Keratinocyte (primary cell): ENCODE measurements at regions not wholly inside any gene's neighbourhood (a gene's known extent, or its start where the extent isn't known, plus 50 kb on each side); places are given as distances from the start of the nearest gene placed in this dataset.

Experiments used
- EZH2 ChIP-seq: IDR thresholded peaks from one replicate; pipeline ENCODE4 v1.6.1; 2012; ENCODE audit warnings: inconsistent platforms, mild to moderate bottlenecking, low read length, moderate library complexity
- TF ChIP-seq, protein P1 (sequence below), 3 experiments: IDR thresholded peaks in 1 of 3; conservative IDR thresholded peaks in 1 of 3; optimal IDR thresholded peaks in 1 of 3; 2 replicates in 2 of 3; 3 replicates in 1 of 3; pipeline versions ENCODE3 to v1.5.1; 2011; ENCODE audit warnings: low read length in 3 of 3, mild to moderate bottlenecking in 3 of 3, moderate library complexity in 2 of 3, control low read depth in 1 of 3, inconsistent platforms in 1 of 3; ENCODE audit not compliant: insufficient read depth in 2 of 3; ENCODE audit errors: extremely low read depth in 1 of 3

GRCh38 chr11:82305123-82305522 is 428.5 kb downstream of the FAM181B start:
- TF ChIP-seq, protein P1, sequence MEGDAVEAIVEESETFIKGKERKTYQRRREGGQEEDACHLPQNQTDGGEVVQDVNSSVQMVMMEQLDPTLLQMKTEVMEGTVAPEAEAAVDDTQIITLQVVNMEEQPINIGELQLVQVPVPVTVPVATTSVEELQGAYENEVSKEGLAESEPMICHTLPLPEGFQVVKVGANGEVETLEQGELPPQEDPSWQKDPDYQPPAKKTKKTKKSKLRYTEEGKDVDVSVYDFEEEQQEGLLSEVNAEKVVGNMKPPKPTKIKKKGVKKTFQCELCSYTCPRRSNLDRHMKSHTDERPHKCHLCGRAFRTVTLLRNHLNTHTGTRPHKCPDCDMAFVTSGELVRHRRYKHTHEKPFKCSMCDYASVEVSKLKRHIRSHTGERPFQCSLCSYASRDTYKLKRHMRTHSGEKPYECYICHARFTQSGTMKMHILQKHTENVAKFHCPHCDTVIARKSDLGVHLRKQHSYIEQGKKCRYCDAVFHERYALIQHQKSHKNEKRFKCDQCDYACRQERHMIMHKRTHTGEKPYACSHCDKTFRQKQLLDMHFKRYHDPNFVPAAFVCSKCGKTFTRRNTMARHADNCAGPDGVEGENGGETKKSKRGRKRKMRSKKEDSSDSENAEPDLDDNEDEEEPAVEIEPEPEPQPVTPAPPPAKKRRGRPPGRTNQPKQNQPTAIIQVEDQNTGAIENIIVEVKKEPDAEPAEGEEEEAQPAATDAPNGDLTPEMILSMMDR (optimal IDR thresholded peaks at IDR 0.05 in 1 of 3, IDR thresholded peaks at IDR 0.05 in 1 of 3, conservative IDR thresholded peaks at IDR 0.05 in 1 of 3; ENCODE audit: extremely low read depth in 1 of 3, insufficient read depth in 2 of 3, low read length in 3 of 3) = no peak
- no peak for TF ChIP-seq EZH2
